Transverse colon (tissue), 3 donors: ENCODE measurements at regions not wholly inside any gene's neighbourhood (a gene's known extent, or its start where the extent isn't known, plus 50 kb on each side); places are given as distances from the start of the nearest gene placed in this dataset.

ENCODE experiments used
- POLR2A ChIP-seq: fragments of 450-650 bp; IDR thresholded peaks from one replicate; pipeline ENCODE4 v1.6.1; 2016; ENCODE audit warnings: antibody characterized with exemption, mild to moderate bottlenecking, moderate library complexity
- TF ChIP-seq, protein P1 (sequence below), 5 experiments: fragments of 200-600 bp in 3 of 5; fragments of 450-650 bp in 2 of 5; sonication (generic) in 3 of 5; IDR thresholded peaks; 1 replicate in 2 of 5; 2 replicates in 3 of 5; pipeline ENCODE4 v1.5.1; 2016 to 2017; ENCODE audit warnings: antibody characterized with exemption in 5 of 5, inconsistent platforms in 3 of 5, mild to moderate bottlenecking in 2 of 5, moderate library complexity in 1 of 5

DNA sequence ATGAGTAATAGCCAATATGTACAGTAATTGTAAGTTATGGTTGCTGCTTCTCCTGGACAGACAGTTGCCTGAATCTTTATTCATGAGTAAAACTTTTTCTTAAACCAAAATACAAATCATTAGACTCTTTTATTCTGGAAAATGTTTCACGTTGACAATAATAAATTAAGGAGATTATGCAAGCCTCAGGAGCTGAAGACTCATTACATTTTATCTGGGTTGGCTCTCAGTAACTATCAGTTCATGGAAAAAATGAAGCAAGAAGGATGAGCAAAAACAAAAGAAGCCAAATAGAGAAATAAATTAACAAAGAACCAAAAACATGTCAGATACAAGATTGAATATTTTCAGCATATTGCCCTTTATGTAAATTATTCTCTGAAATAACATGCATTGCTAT is 88.9 kb upstream of the PRR16 start:
- TF ChIP-seq, protein P1, sequence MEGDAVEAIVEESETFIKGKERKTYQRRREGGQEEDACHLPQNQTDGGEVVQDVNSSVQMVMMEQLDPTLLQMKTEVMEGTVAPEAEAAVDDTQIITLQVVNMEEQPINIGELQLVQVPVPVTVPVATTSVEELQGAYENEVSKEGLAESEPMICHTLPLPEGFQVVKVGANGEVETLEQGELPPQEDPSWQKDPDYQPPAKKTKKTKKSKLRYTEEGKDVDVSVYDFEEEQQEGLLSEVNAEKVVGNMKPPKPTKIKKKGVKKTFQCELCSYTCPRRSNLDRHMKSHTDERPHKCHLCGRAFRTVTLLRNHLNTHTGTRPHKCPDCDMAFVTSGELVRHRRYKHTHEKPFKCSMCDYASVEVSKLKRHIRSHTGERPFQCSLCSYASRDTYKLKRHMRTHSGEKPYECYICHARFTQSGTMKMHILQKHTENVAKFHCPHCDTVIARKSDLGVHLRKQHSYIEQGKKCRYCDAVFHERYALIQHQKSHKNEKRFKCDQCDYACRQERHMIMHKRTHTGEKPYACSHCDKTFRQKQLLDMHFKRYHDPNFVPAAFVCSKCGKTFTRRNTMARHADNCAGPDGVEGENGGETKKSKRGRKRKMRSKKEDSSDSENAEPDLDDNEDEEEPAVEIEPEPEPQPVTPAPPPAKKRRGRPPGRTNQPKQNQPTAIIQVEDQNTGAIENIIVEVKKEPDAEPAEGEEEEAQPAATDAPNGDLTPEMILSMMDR (IDR thresholded peaks at IDR 0.05) = no peak
- TF ChIP-seq POLR2A = no peak
